HG03521 (cell line): ENCODE measurements at regions not wholly inside any gene's neighbourhood (a gene's known extent, or its start where the extent isn't known, plus 50 kb on each side); places are given as distances from the start of the nearest gene placed in this dataset.

Source experiments
- ATAC-seq: cut with Tn5 transposase; IDR thresholded peaks from one replicate; pipeline ENCODE4 v1.9.1; 2021; ENCODE audit warnings: mild to moderate bottlenecking, moderate library complexity; ENCODE audit not compliant: unreplicated experiment

GRCh38 chr7:17016402-17017010 is 134.7 kb upstream of the AGR3 start:
- ATAC-seq: no peak

DNA sequence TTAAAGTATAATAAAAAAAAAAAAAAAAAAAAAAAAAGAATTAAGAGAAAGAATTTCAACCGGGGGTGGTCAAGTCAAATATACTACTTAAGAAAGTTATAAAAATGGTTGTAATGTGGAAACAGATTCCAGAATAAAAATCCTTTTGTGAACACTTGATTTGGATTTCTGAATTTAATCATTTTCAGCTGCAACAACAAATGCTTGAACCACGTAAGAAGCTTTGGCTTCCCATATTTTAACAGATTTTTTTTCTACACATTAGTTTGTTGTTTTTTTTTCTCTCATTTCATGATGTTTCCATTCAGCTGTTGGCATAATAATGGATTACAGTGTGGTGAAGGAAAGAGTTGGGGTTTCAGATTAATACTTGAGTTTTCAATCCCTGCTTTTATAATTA is 137.3 kb upstream of the AGR3 start:
- ATAC-seq: no peak

GRCh38 chr7:17020250-17020649 is 138.5 kb upstream of the AGR3 start:
- no peak for ATAC-seq

DNA sequence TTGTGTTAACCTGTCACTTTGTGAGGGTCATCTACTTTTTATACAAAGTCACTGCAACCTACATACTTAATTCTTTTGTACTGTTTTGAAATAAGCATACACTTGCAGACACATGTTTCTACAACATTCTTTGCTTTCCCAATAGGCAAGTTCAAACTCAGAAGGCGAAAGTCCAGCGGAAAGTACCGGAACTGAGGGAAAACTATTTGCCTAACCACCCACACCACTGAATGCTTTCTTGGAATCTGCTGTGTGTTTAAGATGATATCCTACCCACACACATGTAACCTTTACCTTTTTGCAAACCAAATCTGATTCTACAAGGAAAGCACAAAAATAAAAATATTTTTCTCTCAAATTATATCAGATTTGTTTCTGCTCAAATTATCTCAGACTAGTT is 139.4 kb upstream of the AGR3 start:
- ATAC-seq: no peak

GRCh38 chr7:17022920-17023319 is 141.1 kb upstream of the AGR3 start:
- no peak for ATAC-seq

DNA sequence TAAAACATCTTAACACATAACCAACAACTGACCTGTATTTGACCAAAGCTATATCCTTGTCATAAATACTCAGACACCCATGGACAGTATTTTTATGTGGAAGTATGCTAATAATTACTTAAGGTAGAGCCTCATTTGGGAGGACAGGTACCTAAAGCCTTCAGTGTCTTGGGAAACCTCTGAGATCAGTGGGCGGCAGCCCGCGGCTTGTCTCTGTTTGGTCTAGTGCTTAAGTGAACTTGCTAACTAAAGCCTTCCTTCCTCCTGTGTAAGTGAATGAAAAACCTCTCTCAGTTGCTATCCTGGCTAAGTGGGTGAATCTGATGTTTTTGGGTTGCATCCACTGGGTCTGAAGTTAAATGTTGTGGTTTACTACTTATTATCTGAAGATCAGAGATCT is 144.5 kb upstream of the AGR3 start:
- ATAC-seq: no peak

DNA sequence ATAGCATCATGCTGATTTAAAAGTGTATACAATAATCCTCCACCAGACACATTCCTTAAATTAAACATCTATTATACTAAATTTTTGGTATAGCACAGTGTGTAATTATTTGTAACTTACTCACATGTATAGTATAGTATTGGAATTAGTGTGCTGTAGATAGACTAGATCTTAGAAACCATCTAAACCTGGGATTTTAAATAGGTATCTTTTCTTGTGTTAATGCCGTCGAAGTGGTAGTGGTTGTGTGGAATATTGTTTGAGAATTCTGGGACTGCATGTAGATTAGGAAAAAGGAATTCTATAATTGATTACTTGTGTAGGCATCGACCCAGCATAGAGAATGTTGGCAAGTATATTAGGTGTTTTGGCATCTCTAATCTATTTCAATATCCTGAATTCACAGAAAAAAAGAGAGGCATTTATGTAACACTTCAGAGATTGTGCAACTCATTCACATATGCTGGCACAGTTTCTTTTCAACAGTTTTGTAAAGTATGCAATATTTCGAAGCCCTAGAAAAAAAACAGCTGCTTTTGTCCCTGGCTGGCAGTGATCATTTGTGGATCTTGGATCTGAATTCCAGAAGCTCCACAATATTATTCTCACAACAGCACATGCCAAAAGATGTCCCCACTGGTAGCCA is 145.5 kb upstream of the AGR3 start:
- no peak for ATAC-seq

- ATAC-seq: no peak
Measured at GRCh38 chr7:17027789-17028152, 146.0 kb upstream of the AGR3 start.

DNA sequence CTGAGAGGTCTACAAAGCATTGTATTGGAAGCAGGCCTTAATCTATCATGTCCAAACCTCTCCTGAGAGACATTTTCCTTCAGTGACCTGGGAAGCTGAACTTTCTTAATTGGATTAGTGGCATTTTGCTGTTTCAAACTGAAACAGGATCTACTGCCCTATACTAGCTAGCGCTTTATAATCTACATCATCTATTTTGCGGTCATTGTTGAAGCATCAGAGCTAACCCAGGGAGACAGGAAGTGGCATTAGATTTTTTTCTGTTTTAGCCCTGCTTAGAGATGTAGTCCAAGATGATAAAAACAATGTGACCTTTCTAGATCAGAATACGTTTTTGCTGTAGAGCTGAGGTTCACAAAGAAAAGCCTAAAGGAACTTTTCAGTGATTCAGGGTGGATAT is 147.4 kb upstream of the AGR3 start:
- ATAC-seq: no peak

- ATAC-seq: no peak
Measured at GRCh38 chr7:17030559-17030958, 148.8 kb upstream of the AGR3 start.

GRCh38 chr7:17031906-17032551 is 150.2 kb upstream of the AGR3 start:
- ATAC-seq: no peak

DNA sequence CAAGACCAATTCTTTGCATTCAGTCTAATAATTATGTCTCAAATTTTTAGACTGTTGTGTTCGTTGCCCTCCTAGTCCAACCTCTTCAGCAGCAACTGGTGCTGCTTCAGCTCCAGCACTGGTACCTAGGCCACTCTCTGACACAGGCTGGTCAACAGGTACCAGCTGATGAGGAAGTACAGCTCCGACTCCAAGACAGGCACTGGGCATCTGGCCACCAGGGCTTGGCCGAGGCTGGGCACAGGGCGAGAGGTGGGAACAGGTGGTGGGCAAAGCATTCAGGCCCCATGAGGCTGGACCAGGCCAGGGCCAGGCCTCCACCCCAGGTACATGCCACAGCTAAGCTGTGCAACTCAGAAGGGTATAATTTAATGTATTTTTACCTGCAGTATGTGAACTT is 151.5 kb upstream of the AGR3 start:
- ATAC-seq: no peak

DNA sequence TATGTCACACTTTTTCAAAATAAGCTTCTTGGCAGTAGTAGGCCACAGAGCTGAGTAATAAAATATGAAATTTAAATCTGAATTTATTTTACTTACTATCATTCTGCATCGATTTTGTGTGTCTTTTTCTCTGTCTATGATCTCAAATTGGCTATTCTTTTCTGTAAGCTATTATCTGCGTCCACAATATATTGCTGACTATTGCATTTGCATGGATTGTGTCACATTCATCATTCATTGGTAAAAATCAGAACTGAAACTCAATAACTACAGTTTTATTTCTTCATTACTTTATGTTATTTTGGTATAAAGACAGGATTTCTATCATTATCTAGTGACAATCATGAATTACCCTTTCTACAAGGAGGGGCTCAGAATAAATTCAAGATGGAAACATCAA is 154.8 kb upstream of the AGR3 start:
- no peak for ATAC-seq

- no peak for ATAC-seq
Measured at GRCh38 chr7:17037356-17037755, 155.6 kb upstream of the AGR3 start.

DNA sequence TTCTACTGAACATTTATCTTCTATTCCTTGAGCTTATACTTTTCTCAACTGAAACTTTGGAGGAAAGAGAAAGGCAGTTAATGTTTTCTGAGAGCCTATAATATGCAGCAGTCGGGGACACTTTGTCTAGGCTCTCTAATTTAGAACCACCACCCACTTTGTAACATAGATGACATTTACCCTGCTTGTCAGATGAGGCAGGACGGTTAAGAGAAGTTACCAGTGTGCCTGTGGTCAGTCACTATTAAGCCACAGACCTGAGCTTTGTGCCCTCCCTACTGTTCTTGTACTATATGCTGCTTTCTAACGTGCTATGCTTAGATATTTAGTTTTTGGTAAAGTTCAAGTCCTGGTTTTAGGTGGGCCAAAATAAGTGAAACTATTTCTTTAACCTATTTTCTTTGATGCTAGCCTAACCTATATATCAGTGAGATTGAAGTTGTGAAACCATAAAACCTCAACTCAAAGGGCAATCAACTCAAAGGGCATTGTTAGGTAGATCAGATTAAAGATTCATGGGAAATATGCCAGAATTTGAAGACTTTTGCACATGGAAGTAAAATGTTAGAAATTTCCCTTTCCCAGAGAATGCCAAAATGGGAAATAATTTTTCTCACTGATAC is 156.5 kb upstream of the AGR3 start:
- no peak for ATAC-seq

DNA sequence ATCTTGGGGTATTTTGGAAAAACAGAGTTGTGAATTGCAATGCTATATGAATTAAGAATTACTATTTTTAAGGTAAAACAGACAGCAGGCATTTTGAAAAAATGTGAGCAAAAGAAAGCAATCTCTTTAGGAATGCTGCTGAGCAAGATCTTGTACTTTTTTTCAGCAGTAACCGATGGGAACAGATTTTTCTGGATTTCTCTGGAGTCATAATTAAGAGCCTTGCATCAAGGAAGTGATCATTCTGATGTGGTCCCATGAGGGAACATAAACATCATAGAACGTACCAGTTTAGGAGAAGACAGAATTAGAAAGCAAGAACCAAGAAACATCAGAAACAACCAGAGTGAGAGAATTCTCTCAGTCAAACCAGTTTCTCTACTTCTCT is 157.0 kb upstream of the AGR3 start:
- ATAC-seq: no peak

GRCh38 chr7:17039372-17039771 is 157.6 kb upstream of the AGR3 start:
- no peak for ATAC-seq

GRCh38 chr7:17040716-17041115 is 158.9 kb upstream of the AGR3 start:
- ATAC-seq: no peak

DNA sequence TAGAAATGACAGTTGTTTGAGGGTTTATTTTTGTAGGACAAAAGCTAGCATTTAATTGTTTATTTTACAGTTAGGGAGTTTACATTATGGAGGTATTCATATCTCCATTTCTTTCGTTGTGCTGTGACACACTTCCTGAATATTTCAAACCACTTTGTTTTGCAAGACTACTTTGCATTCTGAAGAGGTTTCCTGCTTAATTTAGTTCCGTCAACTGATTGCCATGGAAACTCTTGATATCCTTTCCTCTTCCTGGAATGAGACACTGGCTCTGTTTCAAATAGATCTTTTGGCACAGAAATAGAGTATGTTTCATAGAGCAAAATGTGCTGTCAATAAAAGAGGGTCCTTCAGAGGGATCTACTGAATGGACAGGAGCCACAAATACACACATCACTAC is 159.5 kb upstream of the AGR3 start:
- ATAC-seq: no peak

DNA sequence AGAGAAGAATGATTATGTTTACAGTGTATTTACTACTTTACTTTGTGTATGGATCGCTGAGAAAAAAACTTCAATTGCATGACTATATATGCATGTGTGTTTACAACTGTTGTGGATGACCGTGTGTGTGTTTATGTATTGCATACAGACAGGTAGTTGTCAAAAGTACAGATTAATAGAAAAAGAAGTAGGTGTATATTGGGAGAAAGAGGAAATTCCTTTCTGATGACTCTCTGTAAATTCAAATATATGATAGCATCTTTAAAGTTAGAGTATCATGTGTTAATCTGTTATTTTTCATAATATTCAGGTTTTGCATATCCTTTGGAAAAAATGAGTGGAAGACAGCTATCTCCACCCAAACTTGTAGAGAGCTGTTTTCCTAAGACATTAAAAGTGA is 160.4 kb upstream of the AGR3 start:
- ATAC-seq: no peak

GRCh38 chr7:17043012-17043877 is 161.5 kb upstream of the AGR3 start:
- no peak for ATAC-seq
